D721Med (cell line): ENCODE measurements at regions not wholly inside any gene's neighbourhood (a gene's known extent, or its start where the extent isn't known, plus 50 kb on each side); places are given as distances from the start of the nearest gene placed in this dataset.

Experiments used
- DNase-seq: peaks from one replicate; pipeline ENCODE4 v3.0.0; 2011; ENCODE audit warnings: low spot score; ENCODE audit not compliant: insufficient read length
- FAIRE-seq: peaks from 2 replicates; lab custom pipeline; 2011; peaks lifted over from hg19 to GRCh38; lab: Jason Lieb, UNC
- CTCF ChIP-seq: IDR thresholded peaks from 2 replicates; pipeline ENCODE4 v1.5.1; 2012; ENCODE audit warnings: mild to moderate bottlenecking, control low read depth; ENCODE audit not compliant: insufficient read depth; ENCODE audit errors: missing control alignments

DNA sequence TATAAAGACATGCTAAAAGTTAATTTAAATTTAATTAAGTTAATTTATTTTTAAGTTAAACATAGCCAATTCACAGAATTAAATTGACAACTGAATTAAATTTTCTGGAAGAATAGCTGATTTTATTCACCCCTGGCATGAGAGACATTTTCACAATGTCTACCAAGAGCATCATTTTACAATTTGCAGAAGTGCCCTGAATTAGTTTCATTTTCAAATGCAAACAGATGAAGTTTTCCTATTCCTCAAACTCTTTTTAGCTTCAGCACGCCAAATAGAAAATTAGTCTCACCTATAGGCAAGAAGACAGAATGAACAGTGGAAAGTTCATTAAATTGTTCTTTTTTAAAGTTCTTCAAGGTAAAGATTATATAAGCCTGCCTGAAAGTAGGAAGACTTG, 259.3 kb downstream of the ZBBX start:
- no peak for TF ChIP-seq CTCF
- no peak for FAIRE-seq
- no peak for DNase-seq

DNA sequence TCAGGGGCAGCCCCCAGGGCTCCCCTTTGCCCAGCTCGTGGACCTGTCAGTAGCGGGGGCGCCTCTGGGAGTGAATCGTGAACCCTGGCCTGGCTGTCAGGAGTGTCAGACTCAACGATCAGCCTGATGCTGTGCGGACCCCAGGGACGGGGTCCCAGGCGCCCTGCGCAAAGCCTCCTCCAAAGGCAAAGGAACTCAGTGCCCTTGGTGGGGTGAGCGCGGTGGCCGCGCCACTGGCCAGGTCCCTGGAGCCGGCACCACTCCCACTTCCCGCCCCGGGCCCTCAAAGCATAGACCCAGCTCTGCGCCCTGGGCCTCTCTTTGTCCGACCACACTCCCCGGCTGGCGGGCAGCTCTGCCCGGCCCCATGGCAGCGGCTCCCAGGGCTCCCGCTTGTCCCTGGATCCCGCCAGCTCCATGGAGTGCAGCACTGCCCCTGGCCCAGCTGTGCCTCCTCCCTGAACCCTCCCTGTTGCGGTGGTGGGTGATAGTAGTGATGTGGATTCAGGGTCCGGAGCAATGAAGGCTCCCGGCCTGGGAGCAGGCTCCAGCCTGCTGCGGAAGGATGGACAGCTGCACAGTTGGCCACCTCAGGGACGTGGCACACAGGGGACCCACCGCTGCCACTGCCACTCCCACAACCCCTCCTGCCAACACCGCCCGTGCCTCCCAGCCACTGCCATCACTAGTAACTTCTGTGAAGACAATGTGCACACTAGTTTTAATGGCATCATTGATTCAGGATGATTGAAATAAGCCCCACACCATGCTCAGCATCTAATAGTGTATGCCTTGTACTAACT, 263.8 kb downstream of the ZBBX start:
- FAIRE-seq (no peak), DNase-seq (no peak)
- TF ChIP-seq CTCF, result no peak

DNA sequence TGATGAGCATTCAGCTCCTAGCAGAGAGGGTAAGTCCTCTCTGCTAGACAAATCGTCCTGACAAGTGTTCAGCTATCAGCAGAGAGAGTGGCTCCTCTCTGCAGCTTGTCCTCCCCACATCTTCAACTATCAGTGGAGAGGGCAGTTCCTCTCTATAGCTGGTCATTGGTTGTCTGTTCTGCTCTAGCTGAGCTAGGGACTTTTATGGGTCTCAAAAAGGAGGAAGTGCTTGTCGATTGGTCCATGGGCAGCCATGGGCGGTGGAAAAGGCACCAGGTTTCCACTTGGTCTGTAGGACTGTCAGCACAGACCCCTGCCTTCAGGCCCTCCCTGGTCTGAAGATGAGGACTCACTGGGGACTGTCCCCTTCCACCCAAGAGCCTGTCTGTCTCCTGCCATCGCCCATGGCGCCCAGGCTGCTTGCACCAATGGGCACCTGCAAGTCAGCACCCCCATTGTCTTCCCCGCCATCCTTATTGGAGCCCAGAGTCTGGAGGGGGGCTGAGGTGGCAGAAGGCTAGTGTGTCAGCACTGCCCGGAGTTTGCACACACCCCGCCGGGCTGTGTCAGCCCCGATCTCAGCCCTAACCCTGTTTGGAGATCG, 264.7 kb downstream of the ZBBX start:
- DNase-seq (no peak), FAIRE-seq (no peak)
- no peak for TF ChIP-seq CTCF

DNA sequence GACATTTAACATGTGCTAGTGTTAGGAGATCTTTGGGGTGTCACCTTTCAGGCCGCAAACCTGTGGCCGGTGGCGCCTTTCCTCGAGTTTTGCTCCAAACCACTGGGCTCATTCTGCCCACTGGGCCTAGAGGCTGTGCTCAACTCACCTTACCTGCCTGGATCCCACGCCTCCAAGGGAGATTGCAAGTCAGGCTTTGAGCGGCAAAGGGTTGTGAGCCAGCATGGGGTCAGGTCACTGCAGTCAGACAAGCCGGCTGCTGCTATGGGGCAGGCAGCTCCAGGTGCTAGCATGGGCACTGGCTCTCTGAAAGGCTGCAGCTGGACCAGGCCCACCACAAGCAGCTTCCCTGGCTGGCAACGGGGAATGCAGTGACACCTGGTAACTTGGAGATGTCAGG, 265.5 kb downstream of the ZBBX start:
- DNase-seq (no peak), FAIRE-seq (no peak)
- no peak for TF ChIP-seq CTCF

GRCh38 chr3:167113035-167113830, 266.9 kb downstream of the ZBBX start:
- FAIRE-seq (no peak), DNase-seq (no peak)
- TF ChIP-seq CTCF, result no peak

- DNase-seq (no peak), FAIRE-seq (no peak)
- no peak for TF ChIP-seq CTCF
These were observed 269.2 kb downstream of the ZBBX start for GRCh38 chr3:167110901-167111300.
